ENCODE measurements at regions not wholly inside any gene's neighbourhood (a gene's known extent, or its start where the extent isn't known, plus 50 kb on each side); places are given as distances from the start of the nearest gene placed in this dataset.

GRCh38 chr4:30879855-30880598 is 159.9 kb downstream of the PCDH7 start:
- DNase-seq = no peak

- no peak for DNase-seq
Observed at GRCh38 chr4:30881985-30882384, 161.8 kb downstream of the PCDH7 start.

GRCh38 chr4:30882443-30882842 is 162.3 kb downstream of the PCDH7 start:
- DNase-seq = no peak

- DNase-seq = no peak
Observed at GRCh38 chr4:30882995-30883675, 163.0 kb downstream of the PCDH7 start.

- no peak for DNase-seq
Observed at GRCh38 chr4:30901461-30902451, 181.6 kb downstream of the PCDH7 start.

GRCh38 chr4:30903502-30904214 is 183.5 kb downstream of the PCDH7 start:
- DNase-seq = no peak

- no peak for DNase-seq
Observed at GRCh38 chr4:30904215-30904555, 184.0 kb downstream of the PCDH7 start.

- no peak for DNase-seq
Observed at GRCh38 chr4:30904588-30904987, 184.4 kb downstream of the PCDH7 start.

- no peak for DNase-seq
Observed at GRCh38 chr4:30912098-30912714, 192.0 kb downstream of the PCDH7 start.

GRCh38 chr4:30916337-30917274 is 196.4 kb downstream of the PCDH7 start:
- no peak for DNase-seq

- no peak for DNase-seq
Observed at GRCh38 chr4:30917946-30918345, 197.8 kb downstream of the PCDH7 start.

GRCh38 chr4:30919458-30919857 is 199.3 kb downstream of the PCDH7 start:
- no peak for DNase-seq

- DNase-seq = no peak
Observed at GRCh38 chr4:30920043-30920442, 199.9 kb downstream of the PCDH7 start.

GRCh38 chr4:30922625-30923024 is 202.5 kb downstream of the PCDH7 start:
- DNase-seq = no peak

GRCh38 chr4:30924495-30924894 is 204.3 kb downstream of the PCDH7 start:
- DNase-seq = no peak

- DNase-seq = no peak
Observed at GRCh38 chr4:30929649-30930048, 209.5 kb downstream of the PCDH7 start.

- DNase-seq = no peak
Observed at GRCh38 chr4:30930276-30930675, 210.1 kb downstream of the PCDH7 start.

GRCh38 chr4:30932581-30932980 is 212.4 kb downstream of the PCDH7 start:
- no peak for DNase-seq

- DNase-seq = no peak
Observed at GRCh38 chr4:30939069-30939468, 218.9 kb downstream of the PCDH7 start.

- no peak for DNase-seq
Observed at GRCh38 chr4:30939684-30940083, 219.5 kb downstream of the PCDH7 start.

GRCh38 chr4:30941641-30942040 is 221.5 kb downstream of the PCDH7 start:
- DNase-seq = no peak

All from stimulated activated CD8-positive, alpha-beta memory T cell treated with anti-CD3 and anti-CD28 coated beads, Interleukin-4, amount 100 ng/mL, for 48 hours (primary cell).